LNCaP clone FGC (cell line): ENCODE measurements at regions not wholly inside any gene's neighbourhood (a gene's known extent, or its start where the extent isn't known, plus 50 kb on each side); places are given as distances from the start of the nearest gene placed in this dataset.

Experiments
- DNase-seq: peaks from one replicate; pipeline ENCODE4 v3.0.0-alpha.2; 2011; ENCODE audit warnings: low read depth
- H3K4me3 ChIP-seq: 2 replicates; pipeline ENCODE4 v1.5.1; 2011; ENCODE audit warnings: mild to moderate bottlenecking, low read depth, low read length, control low read depth
- CTCF ChIP-seq: IDR thresholded peaks from 2 replicates; pipeline ENCODE4 v1.5.1; 2012; ENCODE audit warnings: mild to moderate bottlenecking; ENCODE audit not compliant: control insufficient read depth, insufficient read depth; ENCODE audit errors: extremely low read depth

DNA sequence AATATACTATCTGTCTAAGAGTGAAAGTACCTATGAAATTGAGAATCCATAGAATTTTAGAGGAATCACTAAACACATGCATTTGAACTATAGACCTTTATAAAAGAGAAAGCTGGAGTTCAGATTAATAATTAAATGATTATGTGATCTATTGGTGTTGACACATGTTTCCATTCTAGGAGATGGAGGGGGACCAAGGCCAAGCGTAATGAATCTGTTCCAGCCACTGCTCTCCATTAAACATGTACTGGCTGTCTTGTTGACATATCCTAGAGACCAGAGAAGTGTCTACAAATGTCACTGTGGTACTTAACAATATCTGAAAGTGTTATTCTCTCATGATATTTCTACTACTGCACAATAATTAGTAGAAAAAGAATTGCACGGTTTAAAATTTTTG, 432.4 kb downstream of the BMP2 start:
- no peak for DNase-seq
- no peak overlapping the region for H3K4me3 ChIP-seq
- TF ChIP-seq CTCF = no peak

DNA sequence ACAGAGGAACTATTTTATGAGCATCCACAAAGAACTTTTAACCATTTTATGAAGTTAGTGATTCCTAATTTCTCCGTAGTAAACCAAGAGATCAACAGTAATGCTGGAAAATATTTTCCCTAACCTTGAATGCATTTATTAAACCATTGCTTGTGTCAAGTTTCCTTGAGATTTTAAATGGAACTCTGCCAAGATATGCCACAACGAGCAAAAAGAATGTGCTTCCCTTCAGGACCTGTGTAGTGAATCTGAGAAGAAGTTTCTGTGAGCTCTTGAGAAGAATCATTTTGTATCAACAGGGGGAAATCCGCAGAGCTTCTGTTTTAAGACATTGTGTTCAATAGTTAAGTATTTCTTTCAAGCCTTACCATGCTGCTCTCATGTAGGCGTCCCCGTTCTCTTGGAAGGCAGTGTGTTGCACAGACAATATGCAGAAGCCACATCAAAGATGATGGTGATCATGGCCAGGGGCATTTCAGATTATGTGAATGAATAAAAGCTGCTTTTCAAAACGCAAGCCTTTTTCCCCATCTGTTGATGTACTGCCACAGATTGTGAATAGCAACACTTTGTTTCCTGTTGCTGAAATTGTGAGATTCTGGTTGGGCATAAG, 439.8 kb downstream of the BMP2 start:
- H3K4me3 ChIP-seq = no peak overlapping the region
- TF ChIP-seq CTCF = no peak
- DNase-seq = no peak

- DNase-seq = no peak
- TF ChIP-seq CTCF = no peak
- no peak overlapping the region for H3K4me3 ChIP-seq
These were observed 443.4 kb downstream of the BMP2 start for GRCh38 chr20:7210910-7211309.

GRCh38 chr20:7214081-7214740, 446.7 kb downstream of the BMP2 start:
- TF ChIP-seq CTCF = no peak
- no peak overlapping the region for H3K4me3 ChIP-seq
- DNase-seq = no peak

GRCh38 chr20:7217606-7218005, 450.1 kb downstream of the BMP2 start:
- H3K4me3 ChIP-seq = no peak overlapping the region
- DNase-seq = no peak
- no peak for TF ChIP-seq CTCF

- TF ChIP-seq CTCF = no peak
- no peak overlapping the region for H3K4me3 ChIP-seq
- DNase-seq = no peak
These were observed 453.3 kb downstream of the BMP2 start for GRCh38 chr20:7220755-7221154.

- no peak for DNase-seq
- H3K4me3 ChIP-seq = no peak overlapping the region
- no peak for TF ChIP-seq CTCF
These were observed 458.7 kb downstream of the BMP2 start for GRCh38 chr20:7226156-7226555.
